Esophagus (tissue), 2 donors: ENCODE measurements at regions not wholly inside any gene's neighbourhood (a gene's known extent, or its start where the extent isn't known, plus 50 kb on each side); places are given as distances from the start of the nearest gene placed in this dataset.
"Not testable (repeated sequence)": the region's sequence is repeated elsewhere in the genome, so short reads cannot be mapped to it uniquely, and the experiment has no call there.

Experiments
- H3K27ac ChIP-seq, 2 donors: one replicate each; pipeline ENCODE4 v1.5.1; 2013; ENCODE audit warnings: low read depth in 2 of 2, mild to moderate bottlenecking in 2 of 2, inconsistent platforms in 1 of 2, low read length in 1 of 2, moderate library complexity in 1 of 2
- H3K27me3 ChIP-seq, 2 donors: one replicate each; pipeline ENCODE4 v1.6.1; 2013; ENCODE audit warnings: low read length in 2 of 2, control low read depth in 1 of 2, mild to moderate bottlenecking in 1 of 2; ENCODE audit not compliant: insufficient read depth in 2 of 2, control insufficient read depth in 1 of 2
- H3K36me3 ChIP-seq, 2 donors: one replicate each; pipeline ENCODE4 v1.6.1; 2013; ENCODE audit warnings: low read length in 1 of 2; ENCODE audit not compliant: control insufficient read depth in 2 of 2, insufficient read depth in 2 of 2
- H3K4me1 ChIP-seq, 2 donors: one replicate each; pipeline ENCODE4 v1.6.1; 2013; ENCODE audit warnings: low read length in 1 of 2; ENCODE audit not compliant: control insufficient read depth in 2 of 2, insufficient read depth in 2 of 2
- H3K4me3 ChIP-seq, 2 donors: one replicate each; pipeline ENCODE4 v1.5.1; 2013; ENCODE audit warnings: low read length in 2 of 2, mild to moderate bottlenecking in 2 of 2, low read depth in 1 of 2, moderate library complexity in 1 of 2
- H3K9me3 ChIP-seq, 2 donors: one replicate each; pipeline ENCODE4 v1.6.1; 2013; ENCODE audit warnings: mild to moderate bottlenecking in 2 of 2, low read depth in 1 of 2, low read length in 1 of 2, moderate library complexity in 1 of 2; ENCODE audit not compliant: control insufficient read depth in 2 of 2, insufficient read depth in 1 of 2
- WGBS, 2 donors: extraction: QIAGEN DNeasy Blood & Tissue Kit; methylation state at CpG; one replicate each; pipeline ENCODE4 v1.1.7; 2013; 5-methylcytosine and 5-hydroxymethylcytosine counted together
- donor health status: healthy with polysubstance abuse.
- donor health status: Bipolar disorder and iron deficiency.

GRCh38 chr22:26939466-26939865 lies 282.1 kb downstream of the MIAT start:
- WGBS, 2 donors, result 49 to 57% methylated on average over 5 of the region's 5 CpGs
- H3K4me3 ChIP-seq, result no peak overlapping the region
- H3K36me3 ChIP-seq, result no peaks in the 10 kb centered on the region
- H3K9me3 ChIP-seq, result no peaks in the 10 kb centered on the region
- H3K27me3 ChIP-seq, result no peaks in the 10 kb centered on the region
- H3K4me1 ChIP-seq, result no peaks in the 10 kb centered on the region
- H3K27ac ChIP-seq, result no peak overlapping the region

- Histone ChIP-seq H3K27ac (no peak overlapping the region), H3K4me3 (no peak overlapping the region), H3K4me1 (no peaks in the 10 kb centered on the region), H3K27me3 (no peaks in the 10 kb centered on the region), H3K9me3 (no peaks in the 10 kb centered on the region), H3K36me3 (no peaks in the 10 kb centered on the region)
- WGBS, 2 donors, result 62 to 64% methylated on average over 14 of the region's 14 CpGs
Observed at GRCh38 chr22:26941896-26942636, 284.7 kb downstream of the MIAT start.

GRCh38 chr22:26942637-26942957 lies 285.2 kb downstream of the MIAT start:
- no peak overlapping the region for H3K4me3 ChIP-seq
- 61 to 75% methylated on average over 4 of the region's 4 CpGs for WGBS, 2 donors
- H3K27ac ChIP-seq, result no peak overlapping the region
- no peaks in the 10 kb centered on the region for H3K36me3 ChIP-seq
- no peaks in the 10 kb centered on the region for H3K9me3 ChIP-seq
- no peaks in the 10 kb centered on the region for H3K27me3 ChIP-seq
- H3K4me1 ChIP-seq, result no peaks in the 10 kb centered on the region

GRCh38 chr22:26945565-26945964 lies 288.2 kb downstream of the MIAT start:
- Histone ChIP-seq H3K27ac (no peak overlapping the region), H3K4me1 (no peaks in the 10 kb centered on the region), H3K9me3 (no peaks in the 10 kb centered on the region), H3K36me3 (no peaks in the 10 kb centered on the region), H3K4me3 (no peak overlapping the region), H3K27me3 (no peaks in the 10 kb centered on the region)
- 76 to 83% methylated on average over 1 of the region's 1 CpG for WGBS, 2 donors

- Histone ChIP-seq H3K27ac (no peak overlapping the region), H3K4me1 (no peaks in the 10 kb centered on the region), H3K36me3 (no peaks in the 10 kb centered on the region), H3K27me3 (no peaks in the 10 kb centered on the region), H3K4me3 (no peak overlapping the region), H3K9me3 (no peaks in the 10 kb centered on the region)
- WGBS, 2 donors, result 51 to 78% methylated on average over 3 of the region's 3 CpGs
Observed at GRCh38 chr22:26949193-26949592, 291.8 kb downstream of the MIAT start.

- H3K9me3 ChIP-seq, H3K4me1 ChIP-seq, H3K36me3 ChIP-seq, H3K27me3 ChIP-seq, H3K27ac ChIP-seq, H3K4me3 ChIP-seq: not testable (repeated sequence)
- WGBS, 2 donors, result 94 to 99% methylated on average over 3 of the region's 3 CpGs
Observed at GRCh38 chr22:26951139-26951538, 293.8 kb downstream of the MIAT start.

- Histone ChIP-seq H3K36me3 (no peaks in the 10 kb centered on the region), H3K9me3 (no peaks in the 10 kb centered on the region), H3K27me3 (no peaks in the 10 kb centered on the region), H3K4me1 (no peaks in the 10 kb centered on the region), H3K27ac (no peak overlapping the region), H3K4me3 (no peak overlapping the region)
- 35 to 40% methylated on average over 4 of the region's 4 CpGs for WGBS, 2 donors
Observed at GRCh38 chr22:26952004-26952403, 294.6 kb downstream of the MIAT start.

GRCh38 chr22:26952451-26953011 lies 295.1 kb downstream of the MIAT start:
- WGBS, 2 donors, result 21 to 46% methylated on average over 15 of the region's 15 CpGs

GRCh38 chr22:26953012-26953883 lies 295.9 kb downstream of the MIAT start:
- no peaks in the 10 kb centered on the region for H3K4me1 ChIP-seq
- H3K36me3 ChIP-seq, result no peaks in the 10 kb centered on the region
- no peaks in the 10 kb centered on the region for H3K9me3 ChIP-seq
- no peak overlapping the region for H3K27ac ChIP-seq
- no peaks in the 10 kb centered on the region for H3K27me3 ChIP-seq
- WGBS, 2 donors, result 27 to 36% methylated on average over 17 of the region's 17 CpGs
- no peak overlapping the region for H3K4me3 ChIP-seq

More at GRCh38 chr22:26952451-26953011, 295.1 kb downstream of the MIAT start:
- no peaks in the 10 kb centered on the region for H3K27me3 ChIP-seq
- H3K9me3 ChIP-seq, result no peaks in the 10 kb centered on the region
- H3K4me3 ChIP-seq, result no peak overlapping the region
- no peaks in the 10 kb centered on the region for H3K36me3 ChIP-seq
- no peaks in the 10 kb centered on the region for H3K4me1 ChIP-seq
- H3K27ac ChIP-seq, result no peak overlapping the region
